GM19397 (cell line): ENCODE measurements at regions not wholly inside any gene's neighbourhood (a gene's known extent, or its start where the extent isn't known, plus 50 kb on each side); places are given as distances from the start of the nearest gene placed in this dataset.
"Not testable (repeated sequence)": the region's sequence is repeated elsewhere in the genome, so short reads cannot be mapped to it uniquely, and the experiment has no call there.

Experiments used
- ATAC-seq: cut with Tn5 transposase; IDR thresholded peaks from one replicate; pipeline ENCODE4 v1.9.1; 2021; ENCODE audit warnings: mild to moderate bottlenecking, moderate library complexity; ENCODE audit not compliant: unreplicated experiment

DNA sequence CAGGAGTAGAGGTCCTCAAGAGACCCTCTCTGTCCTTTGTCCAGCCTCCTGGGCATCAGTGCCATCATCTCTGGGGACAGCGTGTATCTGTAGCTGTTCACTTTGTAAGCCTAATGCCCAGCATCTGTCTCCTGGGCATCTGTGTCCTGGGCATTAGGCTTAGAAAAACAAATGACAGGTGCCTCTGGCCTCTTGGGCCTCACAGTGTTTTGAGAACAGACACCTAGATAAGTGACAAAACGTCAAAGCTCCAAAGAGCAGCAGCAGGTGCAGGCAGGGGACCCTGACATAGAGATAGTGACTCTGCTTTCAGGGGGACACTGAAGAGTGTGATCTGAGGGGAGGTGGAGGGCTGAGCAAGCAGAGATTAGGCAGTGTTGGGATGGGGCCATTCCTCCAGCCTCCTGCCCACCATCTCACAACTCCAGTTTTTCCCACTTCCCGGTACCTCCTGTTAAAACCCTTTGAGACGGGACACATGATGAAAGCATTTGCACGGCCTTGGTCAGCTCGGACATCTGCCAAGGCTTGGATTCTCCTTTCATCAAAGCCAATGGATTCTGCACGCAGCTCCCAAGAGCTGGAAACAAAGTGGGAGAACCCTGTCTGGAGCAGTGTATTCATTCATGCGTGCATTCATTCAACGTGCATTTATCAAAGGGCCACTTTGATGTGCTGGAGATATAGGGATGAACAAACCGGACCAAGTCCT is 55.5 kb upstream of the CD93 start:
- no peak for ATAC-seq

DNA sequence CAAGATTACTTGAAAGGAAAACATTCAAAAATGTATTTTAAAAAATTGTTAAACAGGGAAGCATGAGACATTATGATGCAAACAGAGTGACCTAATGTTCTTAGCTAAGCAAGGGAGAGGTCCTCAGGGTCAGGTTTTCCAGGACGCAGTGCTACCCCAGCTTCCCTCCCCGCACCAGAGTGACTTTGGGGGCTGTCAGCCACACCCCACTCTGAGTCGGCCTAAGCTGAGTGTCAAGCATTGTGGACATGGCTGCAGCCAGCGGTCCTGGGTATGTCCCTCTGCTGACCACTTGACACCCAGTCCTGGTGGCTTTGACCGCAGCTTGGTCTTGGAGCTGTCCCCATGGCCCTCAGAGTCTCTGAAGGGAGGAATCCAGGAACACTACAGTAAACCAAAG is 54.9 kb upstream of the CD93 start:
- ATAC-seq: no peak

DNA sequence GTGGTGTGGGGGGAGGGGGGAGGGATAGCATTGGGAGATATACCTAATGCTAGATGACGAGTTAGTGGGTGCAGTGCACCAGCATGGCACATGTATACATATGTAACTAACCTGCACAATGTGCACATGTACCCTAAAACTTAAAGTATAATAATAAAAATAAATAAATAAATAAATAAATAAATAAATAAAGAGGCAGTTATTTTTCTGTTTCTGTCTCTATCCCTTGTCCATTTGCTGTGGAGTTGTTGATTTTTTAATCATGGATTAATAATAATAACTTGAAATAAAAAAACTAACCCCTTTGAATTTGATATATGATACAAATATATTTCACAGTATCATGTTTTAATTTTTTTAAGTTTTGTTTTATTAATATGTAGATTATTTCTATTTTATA is 53.9 kb upstream of the CD93 start:
- ATAC-seq: not testable (repeated sequence)

DNA sequence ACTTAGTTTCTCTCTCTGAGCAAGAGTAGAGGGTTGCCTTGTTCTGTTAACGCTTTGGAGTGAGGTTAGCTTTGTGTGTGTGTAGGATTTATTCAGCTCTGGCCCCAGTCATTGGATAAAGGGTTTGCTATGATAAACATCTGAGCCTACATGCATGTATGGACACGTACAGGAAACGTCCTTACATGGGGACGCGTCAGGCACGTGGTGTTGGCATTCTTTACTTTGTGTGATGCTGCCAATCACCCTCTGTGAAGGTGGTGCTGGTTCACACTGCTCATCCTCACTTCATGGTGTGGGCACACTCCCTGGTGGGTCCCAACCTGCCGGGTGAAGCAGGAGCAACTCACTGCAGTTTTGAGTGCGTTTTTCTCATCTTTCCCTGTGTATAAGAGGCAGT is 53.4 kb upstream of the CD93 start:
- no peak for ATAC-seq

DNA sequence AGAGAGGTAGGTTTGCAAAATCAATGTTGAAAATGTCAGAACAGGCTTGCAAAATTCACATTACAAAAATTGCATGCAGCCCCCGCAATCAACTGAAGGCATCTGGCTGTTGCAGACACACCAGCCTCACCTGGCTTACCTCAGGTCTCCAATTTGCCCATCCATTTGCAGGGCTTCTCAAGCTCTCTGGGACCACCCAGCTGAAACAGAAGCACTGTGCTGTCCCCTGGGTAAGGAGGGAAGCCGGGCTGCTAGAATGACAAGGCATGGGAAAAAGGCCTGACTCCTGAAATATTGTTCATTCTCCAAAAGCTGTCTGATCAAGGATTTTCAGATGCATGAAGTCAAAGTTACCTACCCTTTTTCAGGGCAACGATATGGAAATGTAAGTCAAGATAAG is 52.6 kb upstream of the CD93 start:
- ATAC-seq: no peak

DNA sequence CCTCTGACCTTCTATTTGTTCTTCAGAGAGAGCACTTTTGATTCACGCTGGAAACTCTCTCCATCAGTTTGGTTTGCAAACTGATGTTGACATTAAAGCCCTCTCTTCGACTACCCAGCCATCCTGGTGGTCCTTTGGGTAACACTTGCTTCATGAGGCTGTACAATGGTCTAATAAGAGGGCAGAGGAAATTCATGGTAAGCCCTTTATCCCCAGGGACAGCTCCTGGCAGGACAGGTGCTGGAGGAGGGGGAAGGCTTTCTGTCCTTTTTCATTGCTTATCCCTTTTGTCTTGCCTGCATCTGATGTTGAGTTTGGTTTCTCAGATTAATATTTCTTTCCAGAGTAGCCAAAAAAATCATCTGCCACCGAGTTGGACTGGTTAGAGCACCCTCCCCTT is 52.1 kb upstream of the CD93 start:
- ATAC-seq: no peak

DNA sequence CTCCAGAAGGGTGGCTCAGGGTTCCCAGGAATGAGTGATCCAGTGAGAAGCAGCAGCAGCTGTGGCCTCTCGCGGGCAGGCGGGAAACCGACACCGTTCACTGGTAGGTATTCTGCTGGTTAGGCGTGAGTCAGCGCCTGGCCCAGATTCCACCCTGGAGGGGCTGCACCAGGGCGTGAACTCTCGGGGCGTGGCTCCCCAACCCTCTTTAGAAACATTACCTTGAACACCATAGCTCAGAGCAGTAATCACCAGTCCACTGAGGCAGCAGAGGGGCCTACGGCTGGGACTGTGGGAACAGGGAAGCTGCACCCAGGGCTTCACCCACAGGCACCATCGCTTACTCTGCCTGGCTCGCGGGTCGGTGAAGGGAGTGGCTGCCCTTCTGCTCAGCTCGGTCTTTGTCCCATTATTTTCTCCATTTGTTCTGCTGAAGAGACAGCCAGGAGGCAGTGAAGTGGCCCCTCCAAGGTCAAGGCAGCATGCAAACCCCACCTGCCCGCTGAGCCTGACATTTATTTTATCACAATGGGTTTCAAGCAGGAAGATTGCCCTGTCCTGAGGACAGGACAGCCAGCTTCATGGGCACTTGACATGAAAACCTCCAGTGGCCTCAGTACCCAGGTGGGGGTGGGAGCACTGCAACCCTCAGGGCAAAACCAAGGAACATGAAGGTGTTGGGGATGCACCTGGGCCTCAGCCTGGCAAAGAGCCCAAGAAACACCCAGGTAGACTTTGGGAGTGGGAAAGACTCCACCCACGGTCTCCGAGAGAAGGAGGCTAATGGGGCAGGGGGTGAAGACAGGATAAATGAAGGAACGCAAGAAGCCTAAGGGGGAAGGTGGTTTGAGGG is 51.0 kb upstream of the CD93 start:
- ATAC-seq: no peak

DNA sequence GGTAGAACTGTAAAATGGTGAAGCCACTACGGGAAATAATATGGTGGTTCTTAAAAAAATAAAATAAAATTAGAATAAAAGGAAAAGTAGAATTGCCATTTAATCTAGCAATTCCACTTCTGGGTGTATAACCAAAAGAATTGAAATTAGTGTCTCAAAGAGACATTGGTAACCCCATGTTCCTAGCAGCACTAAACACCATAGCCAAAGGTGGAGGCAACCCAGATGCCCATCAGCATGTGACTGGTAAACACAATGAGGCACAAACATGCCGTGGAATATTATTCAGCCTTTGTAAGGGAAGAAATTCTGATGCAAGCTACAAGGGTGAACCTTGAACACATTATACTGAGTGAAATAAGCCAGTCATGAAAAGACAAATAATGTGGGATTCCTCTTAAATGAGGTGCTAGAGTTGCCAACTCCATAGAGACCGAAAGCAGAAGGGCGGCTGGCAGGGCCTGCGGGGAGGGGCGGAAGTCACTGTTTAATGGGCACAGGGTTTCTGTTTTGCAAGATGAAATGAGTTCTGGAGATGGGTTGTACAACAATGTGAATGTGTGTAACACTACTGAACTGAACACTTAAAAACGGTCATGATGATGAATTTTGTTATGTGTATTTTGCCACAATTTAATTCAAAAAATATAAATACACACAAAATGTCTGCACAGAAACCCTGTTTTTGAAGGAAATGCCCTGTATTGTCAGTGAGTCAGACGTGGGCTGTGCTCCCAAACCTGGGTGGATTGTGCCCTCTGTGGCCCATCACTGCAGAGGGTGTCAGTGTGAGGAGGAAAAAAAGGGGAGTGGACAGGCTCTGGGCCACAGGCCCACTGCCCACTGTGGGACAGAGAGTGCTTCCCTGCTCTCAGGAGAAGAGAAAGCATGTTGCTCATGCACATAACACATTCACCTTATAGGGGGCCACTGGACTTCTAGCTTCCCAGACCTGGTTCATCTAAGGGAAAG is 49.6 kb upstream of the CD93 start:
- ATAC-seq: no peak
